Esophagus squamous epithelium (tissue), 5 donors: ENCODE measurements at regions not wholly inside any gene's neighbourhood (a gene's known extent, or its start where the extent isn't known, plus 50 kb on each side); places are given as distances from the start of the nearest gene placed in this dataset.

Experiments
- DNase-seq: peaks from one replicate; lab custom pipeline; 2025; lab: John Stamatoyannopoulos, UW
- H3K27ac ChIP-seq, 4 donors: fragments of 200-600 bp; sonication (generic); one replicate each; pipeline ENCODE4 v1.5.1; 2016 to 2019; ENCODE audit warnings: mild to moderate bottlenecking in 1 of 4
- H3K27me3 ChIP-seq, 4 donors: fragments of 200-600 bp; sonication (generic); 1 replicate in 3 of 4; 2 replicates in 1 of 4; pipeline versions ENCODE4 v1.5.1 to v1.6.0; 2017 to 2021; ENCODE audit warnings: antibody characterized with exemption in 1 of 4
- H3K36me3 ChIP-seq, 3 donors: fragments of 200-600 bp; sonication (generic); one replicate each; pipeline ENCODE4 v1.5.1; 2016 to 2019
- H3K4me1 ChIP-seq, 3 donors: fragments of 200-600 bp; sonication (generic); one replicate each; pipeline ENCODE4 v1.5.1; 2017 to 2019
- H3K4me3 ChIP-seq, 4 donors: fragments of 200-600 bp; sonication (generic); 1 replicate in 3 of 4; 2 replicates in 1 of 4; pipeline ENCODE4 v1.5.1; 2016 to 2019; ENCODE audit warnings: mild to moderate bottlenecking in 2 of 4, moderate library complexity in 1 of 4
- H3K9me3 ChIP-seq, 3 donors: fragments of 200-600 bp; sonication (generic); one replicate each; pipeline ENCODE4 v1.5.1; 2016 to 2019
- CTCF ChIP-seq, 6 experiments: fragments of 450-650 bp in 4 of 6; fragments of 200-600 bp in 2 of 6; sonication (generic) in 2 of 6; IDR thresholded peaks; one replicate each; pipeline ENCODE4 v1.5.1; 2016 to 2019; ENCODE audit warnings: antibody characterized with exemption in 6 of 6, mild to moderate bottlenecking in 4 of 6, moderate library complexity in 4 of 6
- POLR2A ChIP-seq, 4 donors: fragments of 450-650 bp; IDR thresholded peaks; one replicate each; pipeline ENCODE4 v1.6.1; 2017; ENCODE audit warnings: antibody characterized with exemption in 4 of 4, mild to moderate bottlenecking in 4 of 4, moderate library complexity in 3 of 4
- WGBS, 2 donors: methylation state at CpG; one replicate each; pipeline ENCODE4 v1.1.5; 2018; 5-methylcytosine and 5-hydroxymethylcytosine counted together
- intact Hi-C: fragments of 100-400 bp; cut with DNase I; formaldehyde crosslinking; loops from one replicate; pipeline ENCODE4 v1.15.0; 2022
- donor health status: DM: yes; HTN: yes; CAD: no.

GRCh38 chr2:67642961-67643360 is 245.8 kb downstream of the ETAA1 start:
- Histone ChIP-seq H3K9me3 (peaks cover 0 to 8% (median 0%) of the 10 kb centered on the region in 3 donors), H3K27me3 (no peaks in the 10 kb centered on the region), H3K27ac (no peak overlapping the region), H3K4me3 (no peak overlapping the region), H3K4me1 (no peaks in the 10 kb centered on the region), H3K36me3 (no peaks in the 10 kb centered on the region)
- no peak for DNase-seq
- intact Hi-C loops: no loop called here
- TF ChIP-seq POLR2A (IDR thresholded peaks at IDR 0.05) (no peak), CTCF (IDR thresholded peaks at IDR 0.05) (no peak)
- WGBS, 2 donors: 74 to 75% methylated on average over 2 of the region's 2 CpGs

GRCh38 chr2:67645280-67646138 is 248.4 kb downstream of the ETAA1 start:
- WGBS, 2 donors: 62 to 78% methylated on average over 3 of the region's 3 CpGs
- Histone ChIP-seq H3K36me3 (no peaks in the 10 kb centered on the region), H3K4me1 (peaks cover 0 to 16% (median 10%) of the 10 kb centered on the region in 3 donors), H3K27me3 (no peaks in the 10 kb centered on the region), H3K27ac (no peak overlapping the region), H3K9me3 (peaks cover 0 to 8% (median 0%) of the 10 kb centered on the region in 3 donors), H3K4me3 (no peak overlapping the region)
- intact Hi-C loops: no loop called here
- no peak for DNase-seq
- TF ChIP-seq POLR2A (IDR thresholded peaks at IDR 0.05) (no peak), CTCF (IDR thresholded peaks at IDR 0.05) (no peak)

- no peak for TF ChIP-seq CTCF (IDR thresholded peaks at IDR 0.05)
- TF ChIP-seq POLR2A (IDR thresholded peaks at IDR 0.05): no peak
- H3K27ac ChIP-seq: no peak overlapping the region
- peaks cover 0 to 8% (median 0%) of the 10 kb centered on the region in 3 donors for H3K9me3 ChIP-seq
- no peaks in the 10 kb centered on the region for H3K27me3 ChIP-seq
- H3K4me1 ChIP-seq: peaks cover 0 to 29% (median 14%) of the 10 kb centered on the region in 3 donors
- intact Hi-C loops: no loop called here
- no peak overlapping the region for H3K4me3 ChIP-seq
- no peak for DNase-seq
- H3K36me3 ChIP-seq: no peaks in the 10 kb centered on the region
- WGBS, 2 donors: 83 to 100% methylated on average over 1 to 3 of the region's 6 CpGs
Observed at GRCh38 chr2:67646714-67647333, 249.7 kb downstream of the ETAA1 start.

- Histone ChIP-seq H3K27ac (peak overlapping the region; percentile 39 to 81 (median 68)), H3K4me3 (no peak overlapping the region), H3K4me1 (peaks cover 0 to 31% (median 14%) of the 10 kb centered on the region in 3 donors), H3K36me3 (no peaks in the 10 kb centered on the region), H3K9me3 (peaks cover 0 to 8% (median 0%) of the 10 kb centered on the region in 3 donors), H3K27me3 (no peaks in the 10 kb centered on the region)
- intact Hi-C loops: no loop called here
- DNase-seq: no peak
- TF ChIP-seq POLR2A (IDR thresholded peaks at IDR 0.05): no peak
- TF ChIP-seq CTCF (IDR thresholded peaks at IDR 0.05): no peak
- WGBS, 2 donors: 60 to 82% methylated on average over 8 to 9 of the region's 9 CpGs
Observed at GRCh38 chr2:67649331-67650261, 252.5 kb downstream of the ETAA1 start.
